NCI-H2029 (cell line): ENCODE measurements at regions not wholly inside any gene's neighbourhood (a gene's known extent, or its start where the extent isn't known, plus 50 kb on each side); places are given as distances from the start of the nearest gene placed in this dataset.
"Not testable (repeated sequence)": the region's sequence is repeated elsewhere in the genome, so short reads cannot be mapped to it uniquely, and the experiment has no call there.

Experiments used
- DNase-seq: peaks from one replicate; lab custom pipeline; 2025; lab: John Stamatoyannopoulos, UW

DNA sequence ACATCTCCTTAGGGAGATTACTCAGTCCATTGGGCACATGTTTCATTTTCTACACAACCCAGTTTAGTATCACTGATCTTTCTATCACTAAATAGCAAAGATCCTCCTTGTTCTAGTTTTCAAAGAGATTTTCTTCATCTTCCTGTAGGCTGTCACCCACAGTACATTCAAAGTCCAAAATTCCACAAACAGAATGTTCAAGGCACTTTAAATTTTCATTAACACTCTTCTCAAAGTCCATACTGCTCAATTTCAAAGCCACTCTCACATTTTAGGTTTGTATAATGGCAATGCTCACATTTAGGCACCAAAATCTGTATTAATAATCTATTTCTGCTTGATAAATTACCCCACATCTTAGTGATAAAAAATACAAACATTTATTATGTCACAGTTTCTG is 152.8 kb downstream of the FSIP2 start:
- no peak for DNase-seq

DNA sequence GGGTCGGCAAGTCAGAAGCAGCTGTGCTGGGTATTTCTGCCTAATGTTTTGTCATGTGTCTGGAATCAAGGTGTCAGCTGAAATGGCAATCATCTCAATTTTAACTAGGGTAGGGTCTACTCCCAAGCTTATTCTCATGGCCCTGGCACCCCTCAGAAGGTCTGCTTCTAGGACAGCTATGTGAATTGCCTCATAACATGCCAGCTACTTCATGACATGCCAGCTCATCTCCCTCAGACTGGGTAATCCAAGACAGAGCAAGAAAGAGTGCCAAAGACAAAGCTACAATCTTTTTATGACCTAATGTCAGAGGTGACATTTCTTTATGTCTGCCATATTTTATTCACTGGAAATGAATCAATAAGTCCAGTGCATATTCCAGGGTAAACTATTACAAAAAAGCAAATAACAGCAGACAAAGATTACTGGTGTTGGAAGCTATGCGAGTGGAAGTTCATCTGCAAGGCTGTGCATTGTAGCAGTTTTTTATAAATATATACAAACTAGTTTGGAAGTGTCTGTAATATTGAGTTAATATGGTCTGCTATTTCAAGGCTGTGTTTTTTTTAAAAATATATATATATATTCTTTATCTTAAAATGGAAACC is 153.3 kb downstream of the FSIP2 start:
- DNase-seq = no peak

DNA sequence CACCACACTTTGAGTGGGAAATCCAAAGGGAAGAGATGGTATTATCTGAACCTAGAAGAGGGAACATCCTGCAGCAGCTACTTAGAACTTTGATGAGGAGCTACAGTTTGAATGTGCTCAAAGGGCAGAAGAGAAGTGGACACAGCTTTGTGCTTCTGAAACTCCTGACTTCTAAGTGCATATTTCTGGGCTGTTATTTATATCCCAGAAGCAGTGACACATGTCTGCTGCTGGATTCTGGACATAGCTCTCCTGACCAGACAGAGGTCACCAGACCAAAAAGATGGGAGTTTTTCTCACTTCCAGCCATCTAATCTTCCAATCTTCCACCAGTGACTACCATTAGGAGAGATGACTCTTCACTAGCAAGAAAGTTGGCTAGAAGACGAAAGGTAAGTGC is 153.9 kb downstream of the FSIP2 start:
- DNase-seq = no peak

DNA sequence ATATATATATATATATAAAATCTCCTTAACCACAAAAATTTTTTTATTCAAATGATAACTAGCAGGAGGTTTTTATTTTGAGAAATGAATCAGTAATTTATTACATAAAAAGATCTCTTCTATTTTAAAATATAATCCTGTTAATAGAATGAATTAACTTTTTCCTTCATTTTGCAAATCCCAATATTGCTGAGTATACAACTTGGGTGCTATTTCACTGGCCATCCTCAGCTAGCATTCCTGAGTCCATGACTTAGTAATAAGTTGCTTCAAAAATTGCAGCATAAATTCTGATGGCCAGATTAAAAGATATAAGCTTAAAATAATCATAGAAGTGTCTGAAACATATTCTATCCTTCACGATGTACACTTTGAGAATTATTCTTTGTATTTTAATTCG is 155.6 kb downstream of the FSIP2 start:
- no peak for DNase-seq

DNA sequence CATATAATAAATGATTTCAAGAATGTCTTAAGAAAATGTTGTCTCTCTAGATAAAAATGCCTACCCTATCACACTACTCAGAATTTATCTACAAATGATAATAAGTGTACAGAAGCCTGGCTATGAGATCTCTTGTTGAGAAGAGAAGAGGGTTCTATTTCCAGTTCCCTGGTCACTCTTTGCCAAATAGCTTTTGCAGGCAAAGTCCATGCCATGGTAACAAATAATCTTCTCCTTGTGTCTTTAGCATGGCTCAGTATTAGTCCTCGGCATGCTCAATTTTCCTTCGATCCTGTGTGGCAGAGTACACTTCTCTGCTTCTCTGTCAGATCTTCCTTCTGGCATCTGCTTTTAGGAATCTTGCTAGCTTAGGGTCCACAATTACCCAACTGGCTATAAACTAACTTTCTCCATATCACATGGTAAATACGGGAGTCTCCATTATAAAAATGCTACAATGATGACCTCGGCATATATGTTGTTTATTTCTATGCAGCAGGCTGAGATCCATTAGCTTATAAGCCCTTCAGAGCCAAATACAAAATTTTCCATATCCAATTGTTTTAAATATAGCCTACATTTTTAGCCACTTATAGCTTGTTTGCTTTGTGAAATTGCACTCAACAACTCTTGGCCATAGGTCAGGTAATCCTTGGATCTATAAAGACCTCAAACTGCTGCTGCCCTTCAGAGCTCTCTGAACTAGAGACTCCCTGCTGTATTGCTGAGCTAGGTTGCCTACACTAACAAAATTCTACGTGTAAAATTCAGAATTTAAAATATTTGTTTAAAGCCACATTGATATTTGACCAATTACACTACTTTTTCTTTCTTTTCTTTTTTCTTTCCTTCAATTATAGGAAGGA is 157.5 kb downstream of the FSIP2 start:
- no peak for DNase-seq

DNA sequence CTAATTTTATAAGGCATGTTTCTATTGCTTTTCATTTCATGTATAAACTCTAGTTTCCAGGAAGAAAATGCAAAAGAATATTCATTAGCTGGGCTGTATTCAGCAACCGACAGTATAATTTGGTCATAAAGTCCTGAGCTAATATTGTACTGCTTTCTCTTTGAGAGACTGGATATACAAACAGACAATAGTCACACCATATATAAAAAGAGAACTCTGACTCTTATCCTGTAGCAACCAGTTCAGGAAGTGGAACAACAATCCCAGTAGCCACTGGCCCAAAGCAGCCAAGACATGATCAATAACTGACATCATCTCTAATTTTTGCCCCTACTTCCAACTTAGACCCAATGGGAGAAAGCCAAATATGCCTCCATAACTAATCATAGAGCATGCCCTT is 160.8 kb downstream of the FSIP2 start:
- DNase-seq = no peak

DNA sequence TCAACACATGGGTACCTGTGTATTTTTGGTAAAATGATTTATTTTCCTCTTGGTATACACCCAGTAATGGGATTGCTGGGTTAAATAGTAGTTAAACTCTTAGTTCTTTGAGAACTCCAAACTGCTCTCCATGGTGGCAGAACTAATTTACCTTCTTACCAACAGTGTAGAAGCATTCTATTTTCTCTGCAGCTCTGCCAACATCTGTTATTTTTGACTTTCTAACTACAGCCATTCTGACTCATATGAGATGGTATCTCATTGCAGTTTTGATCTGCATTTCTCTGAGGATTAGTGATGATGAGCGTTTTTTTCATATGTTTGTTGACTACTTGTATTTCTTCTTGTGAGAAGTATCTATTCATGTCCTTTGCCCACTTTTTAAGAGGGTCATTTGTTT is 180.6 kb downstream of the FSIP2 start:
- no peak for DNase-seq

DNA sequence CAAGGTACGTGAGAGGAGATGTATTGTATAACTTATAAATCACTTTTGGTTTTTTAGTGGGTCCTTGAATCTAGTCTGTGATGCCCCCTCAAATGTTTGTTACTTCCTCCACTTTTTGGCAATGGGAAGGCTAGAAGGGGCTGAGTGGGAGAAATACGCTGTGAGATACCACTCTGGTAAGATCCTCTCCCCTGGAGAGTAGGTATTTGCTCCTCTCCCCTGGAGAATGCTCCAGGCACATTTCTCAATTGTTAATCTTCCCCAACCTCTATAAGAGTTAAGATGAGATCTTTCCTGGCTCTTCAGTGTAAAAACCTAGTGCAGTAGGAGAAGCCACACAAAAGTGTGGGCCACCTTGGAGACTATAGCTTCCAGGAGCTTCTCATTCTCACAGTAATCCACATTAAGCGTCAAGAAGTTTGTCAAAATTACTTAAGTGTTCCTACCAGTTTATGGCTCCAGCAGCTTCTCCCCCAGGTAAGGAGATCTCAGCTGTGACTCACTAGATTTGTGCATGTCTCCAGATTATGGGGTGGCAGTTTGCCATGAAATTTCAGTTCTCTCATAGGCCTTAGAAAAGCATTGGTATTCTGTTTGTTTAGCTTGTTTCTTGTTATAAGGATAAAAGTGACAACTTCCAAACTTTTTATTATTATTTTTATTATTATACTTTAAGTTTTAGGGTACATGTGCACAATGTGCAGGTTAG is 182.6 kb downstream of the FSIP2 start:
- DNase-seq = no peak

DNA sequence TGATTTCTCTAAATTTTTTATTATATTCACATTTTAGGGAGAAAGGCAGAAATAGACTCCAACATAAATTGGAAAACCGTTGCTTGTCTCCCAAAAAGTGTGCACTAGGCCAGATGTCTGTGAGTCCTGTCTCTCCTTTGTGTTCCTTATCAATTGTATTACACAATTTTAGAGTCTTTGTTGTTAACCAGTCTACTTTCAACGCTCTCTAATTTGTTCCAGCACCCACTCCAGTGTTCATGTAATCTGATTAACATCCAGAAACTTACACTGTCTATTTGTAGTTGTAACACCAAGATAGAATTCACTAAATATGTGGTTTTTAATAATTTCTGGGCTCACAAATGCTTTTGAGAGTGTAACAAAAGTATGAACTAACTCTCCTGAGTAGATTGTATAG is 195.6 kb downstream of the FSIP2 start:
- no peak for DNase-seq

DNA sequence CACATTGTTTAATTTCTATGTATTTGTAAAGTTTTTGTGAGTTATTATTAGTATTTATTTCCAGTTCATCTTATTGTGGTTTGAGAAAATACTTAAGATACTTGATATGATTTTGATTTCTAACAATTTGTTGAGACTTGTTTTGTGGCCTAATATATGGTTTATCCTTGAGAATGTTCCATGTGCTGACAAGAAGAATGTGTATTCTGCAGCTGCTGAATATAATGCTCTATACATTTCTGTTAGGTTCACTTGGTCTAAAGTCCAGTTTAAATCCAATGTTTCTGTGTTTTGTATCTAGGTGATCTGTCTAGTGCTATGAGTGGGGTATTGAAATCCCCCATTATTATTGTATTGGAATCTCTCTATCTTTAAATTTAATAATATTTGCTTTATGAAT is 201.3 kb downstream of the FSIP2 start:
- DNase-seq = no peak

DNA sequence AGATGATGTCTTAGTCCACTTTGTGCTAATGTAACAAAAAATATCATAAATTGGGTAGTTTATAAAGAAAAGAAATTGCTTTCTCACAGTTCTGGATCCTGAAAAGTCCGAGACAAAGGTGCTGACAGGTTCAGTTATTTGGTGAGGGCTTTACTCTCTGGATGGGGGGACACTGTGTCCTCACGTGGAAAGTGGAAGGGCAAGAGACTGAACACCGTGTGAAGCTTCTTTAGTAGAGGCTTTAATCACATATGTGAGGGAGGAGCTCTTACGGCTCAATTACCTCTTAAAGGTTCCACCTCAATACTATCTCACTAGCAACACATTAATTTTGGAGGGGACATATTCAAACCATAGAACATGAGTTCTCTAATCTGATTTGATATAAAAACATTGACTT is 204.3 kb downstream of the FSIP2 start:
- DNase-seq = no peak

DNA sequence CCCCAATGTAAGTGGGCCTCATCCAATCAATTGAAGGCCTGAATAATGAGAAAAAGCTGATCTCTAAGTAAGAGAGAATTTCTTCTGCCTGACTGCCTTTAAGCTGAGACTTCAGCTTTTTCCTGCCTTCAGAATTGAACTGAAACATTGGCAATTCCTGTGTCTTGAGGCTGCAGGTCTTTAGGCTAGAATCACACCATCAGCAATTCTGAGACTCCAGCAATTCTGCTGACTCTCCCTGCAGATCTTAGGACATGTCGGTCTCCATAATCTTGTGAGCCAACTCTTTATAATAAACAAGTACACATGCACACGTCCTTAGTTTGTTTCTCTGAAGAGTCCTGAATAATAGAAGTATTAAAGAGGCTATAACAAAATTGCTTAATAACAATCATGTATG is 209.1 kb downstream of the FSIP2 start:
- DNase-seq = no peak

DNA sequence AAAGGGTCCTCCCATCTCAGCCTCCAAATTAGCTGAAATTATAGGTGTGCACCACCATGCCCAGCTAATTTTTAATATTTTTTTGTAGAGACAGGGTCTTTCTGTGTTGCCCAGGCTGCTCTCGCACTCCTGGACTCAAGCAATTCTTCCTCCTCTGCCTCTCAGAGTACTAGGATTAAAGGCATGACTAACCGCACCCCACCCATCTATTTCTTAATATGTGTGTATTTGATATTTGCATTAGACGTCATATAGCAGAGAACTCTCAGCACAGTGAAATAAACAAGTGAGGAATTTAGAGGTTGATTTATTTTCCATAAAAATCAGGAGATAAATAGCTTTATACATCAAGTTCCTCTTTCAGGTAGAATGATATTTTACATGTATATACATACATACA is 213.5 kb downstream of the FSIP2 start:
- no peak for DNase-seq

DNA sequence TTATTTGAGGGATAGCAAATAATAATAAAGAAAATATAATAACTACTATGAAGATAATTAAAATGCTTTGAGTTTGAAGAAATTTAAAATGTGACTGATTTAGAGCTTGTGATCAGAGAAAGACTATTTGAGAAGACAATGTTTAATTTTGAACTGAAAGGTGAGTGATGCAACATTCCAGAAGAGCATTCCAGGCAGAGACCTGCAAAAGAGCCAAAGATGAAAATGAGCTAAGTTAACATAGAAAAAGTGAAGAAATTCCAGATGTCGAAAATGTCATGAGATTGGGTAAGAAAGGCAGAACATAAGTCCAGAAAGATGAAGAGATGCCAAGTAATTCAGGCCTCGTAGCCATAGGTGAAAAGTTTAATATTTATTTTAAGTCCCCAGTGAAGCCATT is 215.8 kb downstream of the FSIP2 start:
- DNase-seq = no peak

DNA sequence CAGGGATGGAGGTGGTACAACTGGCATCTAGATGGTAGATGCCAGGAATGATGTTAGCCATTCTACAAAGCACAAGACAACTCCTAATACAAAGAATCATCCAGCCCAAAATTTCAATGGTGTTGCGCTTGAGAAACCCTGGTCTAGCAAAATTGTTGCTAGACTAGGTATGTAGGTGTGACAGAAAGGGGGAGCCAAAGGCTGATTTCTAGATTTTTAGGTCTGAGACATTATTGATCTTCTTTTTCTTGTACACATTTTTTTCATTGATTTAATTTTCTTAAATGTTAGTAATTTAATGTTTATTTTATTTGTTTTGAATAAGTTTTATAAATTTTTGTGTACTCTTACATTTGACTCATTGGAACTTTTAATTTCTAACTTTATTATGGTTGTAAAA is 216.4 kb downstream of the FSIP2 start:
- DNase-seq = no peak

DNA sequence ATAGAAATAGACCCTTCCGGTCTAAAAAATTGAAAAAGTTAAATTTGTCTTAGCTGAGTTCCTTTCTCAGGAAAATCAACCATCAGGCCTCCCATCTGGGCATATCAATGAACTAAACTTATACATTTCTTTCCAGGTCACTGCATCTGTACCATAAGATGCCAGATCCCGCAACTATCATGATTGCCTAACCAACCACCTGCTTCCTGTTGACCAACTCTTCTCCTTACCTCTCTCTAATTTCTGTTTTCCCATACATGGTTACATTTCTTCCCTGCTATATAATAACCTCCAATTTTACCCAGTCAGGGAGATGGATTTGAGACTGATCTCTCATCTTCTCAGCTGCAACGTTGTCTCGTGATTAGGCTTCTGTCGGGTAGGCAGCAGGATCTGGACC is 228.7 kb downstream of the FSIP2 start:
- DNase-seq = no peak

DNA sequence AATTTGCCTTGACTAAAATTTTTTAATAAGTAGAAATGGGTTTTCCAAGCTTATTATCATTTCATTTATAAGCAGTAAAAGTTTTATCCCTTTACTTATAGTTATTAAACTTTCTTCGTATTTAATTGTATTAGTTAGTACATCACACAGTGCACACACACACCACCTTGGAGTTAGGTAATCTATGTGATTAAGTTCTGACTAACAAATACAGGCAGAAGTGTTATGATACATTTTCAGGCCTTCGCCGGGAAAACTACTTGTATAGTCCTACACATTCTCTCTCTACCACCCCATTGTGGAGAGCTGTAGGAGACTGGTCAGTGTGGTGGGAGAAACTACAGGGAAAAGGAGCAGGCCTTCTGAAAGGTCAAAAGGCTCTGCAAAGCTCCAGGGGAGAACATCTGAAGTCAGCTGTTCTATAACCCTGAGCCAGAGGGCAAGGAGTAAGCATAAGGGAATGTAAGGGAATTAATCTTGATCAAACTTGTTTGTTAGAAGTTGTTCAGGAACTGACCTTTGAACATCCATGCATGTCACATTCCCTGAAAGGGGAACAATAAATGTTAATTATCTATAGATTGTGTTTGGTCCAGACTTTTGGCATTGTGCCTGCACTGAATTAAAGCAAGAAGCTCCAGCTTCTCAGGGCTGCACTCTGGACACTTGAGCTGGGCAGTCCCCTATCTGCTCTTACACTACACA is 231.7 kb downstream of the FSIP2 start:
- no peak for DNase-seq

DNA sequence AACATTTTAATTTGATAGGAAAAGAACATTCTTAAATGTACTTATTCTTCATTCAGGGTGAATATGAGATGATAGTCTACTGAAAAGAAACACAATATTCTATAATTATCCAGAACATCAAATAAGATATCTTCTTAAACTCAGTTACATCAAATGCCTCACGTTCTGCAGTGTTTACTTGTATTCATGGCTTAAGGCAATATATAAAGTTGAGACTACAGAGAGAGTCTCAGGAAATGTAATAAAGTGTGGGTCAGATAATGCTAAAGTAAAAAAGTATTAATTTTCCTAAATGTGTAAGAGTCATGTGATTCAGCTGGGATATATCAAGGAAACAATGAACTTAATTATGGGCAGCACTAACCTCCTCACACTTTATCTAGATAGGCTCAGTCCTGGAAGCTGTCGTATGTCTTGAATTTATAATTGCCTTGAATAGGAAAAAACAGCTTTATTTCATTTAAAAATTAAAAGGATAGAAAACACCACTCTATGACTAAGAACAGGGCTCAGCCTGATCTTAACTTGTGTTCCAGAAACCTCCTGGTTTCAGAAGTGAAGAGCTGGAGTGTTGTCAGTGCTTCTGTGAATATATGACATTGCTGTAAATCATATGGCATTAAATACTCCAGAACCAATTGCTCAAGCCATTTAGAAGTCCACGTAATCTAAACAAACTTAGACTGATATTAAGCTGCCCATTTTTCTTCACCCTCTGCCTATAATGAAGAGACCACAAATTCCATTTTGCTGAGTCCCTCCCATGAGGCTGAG is 240.2 kb downstream of the FSIP2 start:
- DNase-seq = no peak

DNA sequence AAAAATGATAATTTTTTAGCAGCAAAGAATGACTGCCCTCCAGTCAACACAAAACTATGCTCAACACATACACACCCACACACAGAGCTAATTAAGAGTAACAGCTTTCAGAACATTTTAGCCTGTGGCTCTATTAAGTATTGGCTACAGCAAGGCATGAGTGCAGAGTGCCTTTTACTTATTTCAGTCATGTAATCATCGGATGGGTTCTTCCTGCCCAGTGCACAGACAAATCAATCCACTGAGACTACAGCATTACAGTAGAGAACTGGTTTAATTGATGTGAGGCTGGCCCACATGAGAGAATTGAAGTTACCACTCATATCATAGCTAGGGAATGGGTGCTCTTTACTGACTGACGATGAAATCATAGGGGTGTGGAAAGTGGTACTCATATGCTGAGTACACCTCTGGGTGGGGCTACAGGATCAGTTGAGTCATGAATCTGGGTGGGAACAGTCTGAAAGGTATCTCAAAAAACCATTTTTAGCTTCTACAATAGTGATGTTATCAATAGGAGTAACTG is 241.0 kb downstream of the FSIP2 start:
- no peak for DNase-seq

DNA sequence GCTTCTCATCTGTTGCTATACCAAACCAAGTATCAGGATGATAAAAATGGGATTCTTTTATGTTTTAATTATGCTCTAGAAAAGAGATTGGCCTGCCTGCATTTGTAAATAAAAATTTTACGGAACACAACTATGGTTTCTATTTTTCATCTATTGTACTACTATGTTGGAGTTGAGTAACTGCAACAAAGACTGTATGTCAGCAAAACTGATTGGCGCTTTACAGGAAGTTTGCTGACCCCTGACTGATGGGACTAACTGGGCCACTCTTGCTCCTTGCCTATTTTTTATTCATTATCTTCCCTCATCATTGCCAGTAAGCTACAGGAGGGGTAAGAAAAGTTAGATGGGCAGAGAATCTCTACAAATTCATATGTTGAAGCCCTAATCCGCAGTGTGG is 242.3 kb downstream of the FSIP2 start:
- no peak for DNase-seq

DNA sequence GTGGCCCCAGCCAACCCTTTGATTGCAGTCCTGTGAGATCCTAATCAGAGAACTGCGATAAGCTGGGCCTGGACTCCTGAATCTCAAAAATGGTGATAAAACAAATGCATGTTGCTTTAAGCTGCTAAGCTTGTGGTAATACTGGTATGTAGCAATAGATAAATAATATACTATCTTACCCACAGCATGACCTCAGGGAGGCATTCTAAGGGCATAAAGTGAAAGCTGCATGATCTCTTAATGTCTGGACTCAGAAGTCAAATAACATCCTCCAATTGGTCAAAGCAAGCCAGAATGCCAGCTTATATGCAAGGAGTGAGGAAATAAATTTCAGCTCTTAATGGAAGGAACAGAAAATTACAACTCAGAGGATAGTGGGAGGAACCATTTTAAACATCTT is 246.1 kb downstream of the FSIP2 start:
- no peak for DNase-seq

DNA sequence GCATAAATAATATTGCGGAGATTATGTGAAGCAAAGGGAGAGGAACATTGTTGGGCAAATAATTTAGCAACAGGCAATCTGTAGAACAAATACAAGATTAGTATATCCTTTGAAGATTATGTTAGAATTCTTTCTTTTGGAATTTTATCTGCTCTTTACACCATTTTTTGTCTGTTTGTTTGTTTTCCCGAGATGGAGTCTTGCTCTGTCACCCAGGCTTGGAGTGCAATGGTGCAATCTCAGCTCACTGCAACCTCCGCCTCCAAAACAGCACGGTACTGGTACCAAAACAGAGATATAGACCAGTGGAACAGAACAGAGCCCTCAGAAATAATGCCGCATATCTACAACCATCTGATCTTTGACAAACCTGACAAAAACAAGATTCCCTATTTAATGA is 250.3 kb downstream of the FSIP2 start:
- not testable (repeated sequence) for DNase-seq
